ENCODE measurements at regions not wholly inside any gene's neighbourhood (a gene's known extent, or its start where the extent isn't known, plus 50 kb on each side); places are given as distances from the start of the nearest gene placed in this dataset.

DNA sequence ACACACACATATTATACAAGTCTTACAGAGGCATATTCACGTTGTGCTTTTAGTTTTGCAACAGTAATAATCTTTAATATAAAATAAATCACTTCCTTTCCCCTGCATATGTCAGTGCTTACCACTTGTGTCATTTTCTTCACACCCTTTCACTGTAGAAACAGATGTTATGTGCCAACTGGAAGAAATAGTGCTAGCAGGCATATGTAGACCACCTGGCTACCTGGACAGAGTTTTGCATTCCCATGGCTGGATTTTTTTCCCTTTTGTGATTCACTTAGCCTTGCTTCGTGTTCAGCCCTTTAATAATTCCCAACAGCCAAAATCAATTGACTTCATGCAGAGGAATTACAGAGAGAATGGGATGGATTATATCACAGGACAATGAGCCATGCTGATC lies 399.1 kb upstream of the SPRY2 start:
- 0% methylated on average over 2 of the region's 2 CpGs for WGBS (ENCODE audit: missing lambda C conversion rate)
- Histone ChIP-seq H3K4me2 (no peak overlapping the region), H3K4me1 (no peaks in the 10 kb centered on the region), H3K27ac (no peak overlapping the region), H3K9me3 (no peaks in the 10 kb centered on the region), H3K4me3 (no peak overlapping the region)
- CTCF ChIA-PET: no interaction called here
- TF ChIP-seq HEYL (CRISPR knock-in tag; IDR thresholded peaks at IDR 0.05) (no peak), JUN (IDR thresholded peaks at IDR 0.05) (no peak)
- POLR2A ChIA-PET: no interaction called here
- ATAC-seq: no peak
- FAIRE-seq: no peak
- no peak for DNase-seq (ENCODE audit: low read depth in 1 of 2, low spot score in 1 of 2)

DNA sequence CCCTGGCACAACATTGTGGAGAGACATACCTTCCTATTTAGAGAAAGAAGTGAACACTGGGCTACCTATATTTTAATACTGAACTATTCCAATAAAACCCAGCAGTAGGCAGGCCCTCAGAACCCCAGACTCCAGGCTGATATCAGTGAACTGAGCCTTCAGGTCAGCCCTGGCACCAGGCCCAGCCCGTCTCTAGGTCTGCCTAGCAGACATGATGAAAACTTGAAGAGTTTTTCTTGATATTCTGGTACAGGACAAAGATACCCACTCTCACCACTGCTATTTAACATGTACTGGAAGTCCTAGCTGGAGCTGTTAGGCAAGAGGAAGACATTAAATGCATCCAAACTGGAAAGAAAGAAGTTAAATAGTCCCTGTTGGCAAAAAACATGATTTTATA lies 396.6 kb upstream of the SPRY2 start:
- no peaks in the 10 kb centered on the region for H3K4me1 ChIP-seq
- WGBS (ENCODE audit: missing lambda C conversion rate): no CpG with 5 or more reads among the region's 1 CpG
- ChIA-PET CTCF (no interaction called here), POLR2A (no interaction called here)
- no peak for TF ChIP-seq NR3C1 (IDR thresholded peaks at IDR 0.05)
- TF ChIP-seq NFE2L2 (conservative IDR thresholded peaks at IDR 0.05; ENCODE audit: low read length): no peak
- TF ChIP-seq ESRRA (IDR thresholded peaks at IDR 0.05; ENCODE audit: borderline replicate concordance, low read length): no peak
- TF ChIP-seq, protein P1, sequence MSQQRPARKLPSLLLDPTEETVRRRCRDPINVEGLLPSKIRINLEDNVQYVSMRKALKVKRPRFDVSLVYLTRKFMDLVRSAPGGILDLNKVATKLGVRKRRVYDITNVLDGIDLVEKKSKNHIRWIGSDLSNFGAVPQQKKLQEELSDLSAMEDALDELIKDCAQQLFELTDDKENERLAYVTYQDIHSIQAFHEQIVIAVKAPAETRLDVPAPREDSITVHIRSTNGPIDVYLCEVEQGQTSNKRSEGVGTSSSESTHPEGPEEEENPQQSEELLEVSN (IDR thresholded peaks at IDR 0.05; ENCODE audit: borderline replicate concordance, low read depth): no peak
- H3K27ac ChIP-seq: no peak overlapping the region
- H3K4me3 ChIP-seq: no peak overlapping the region
- H3K4me2 ChIP-seq: no peak overlapping the region
- H3K9me3 ChIP-seq: no peaks in the 10 kb centered on the region
- no peak for FAIRE-seq
- no peak for ATAC-seq
- no peak for DNase-seq (ENCODE audit: low read depth in 1 of 2, low spot score in 1 of 2)

DNA sequence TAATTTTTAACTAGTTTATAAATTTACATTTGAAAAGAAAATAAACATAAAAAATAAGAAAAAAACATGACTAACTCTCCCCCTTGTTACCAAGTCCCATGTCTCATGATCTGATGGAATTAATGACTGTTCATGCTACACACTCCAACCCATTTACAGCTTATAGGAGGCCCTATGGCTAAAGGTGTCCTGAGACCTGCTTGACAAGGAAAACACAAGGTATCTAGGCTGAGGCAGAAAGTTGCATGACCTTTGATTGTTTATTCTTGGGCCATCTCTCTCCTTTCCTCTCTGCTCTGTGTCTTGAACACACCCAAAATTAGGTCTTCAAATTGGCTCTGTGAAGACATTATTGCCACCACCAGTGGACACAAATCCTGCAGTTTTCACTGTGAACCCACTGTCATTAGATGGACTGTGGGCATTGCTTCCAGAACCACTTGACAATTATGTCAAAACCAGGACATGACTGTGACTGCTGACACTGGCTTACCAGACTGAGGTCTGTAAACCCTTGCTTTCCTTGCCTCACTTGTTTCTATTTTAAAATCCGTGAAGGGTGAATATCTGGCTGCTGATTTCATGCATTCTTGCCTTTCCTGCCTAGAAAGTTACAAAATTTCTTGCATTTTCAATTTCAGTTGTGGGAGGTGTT lies 386.5 kb upstream of the SPRY2 start:
- H3K9me3 ChIP-seq: no peaks in the 10 kb centered on the region
- no peak for ATAC-seq
- no peak for DNase-seq (ENCODE audit: low read depth in 1 of 2, low spot score in 1 of 2)
- TF ChIP-seq RNF2 (IDR thresholded peaks at IDR 0.05; ENCODE audit: borderline replicate concordance, low read depth) (no peak), TP53 (CRISPR knock-in tag; IDR thresholded peaks at IDR 0.05) (no peak), HDAC2 (IDR thresholded peaks at IDR 0.05) (no peak), RCOR1 (IDR thresholded peaks at IDR 0.05; ENCODE audit: low read depth, low read length) (no peak), EP300 (IDR thresholded peaks at IDR 0.05) (no peak), SMC3 (IDR thresholded peaks at IDR 0.05) (no peak), EHF (CRISPR knock-in tag; IDR thresholded peaks at IDR 0.05) (no peak), CBX8 (IDR thresholded peaks at IDR 0.05) (no peak), JUN (IDR thresholded peaks at IDR 0.05) (no peak)
- TF ChIP-seq, protein P2, sequence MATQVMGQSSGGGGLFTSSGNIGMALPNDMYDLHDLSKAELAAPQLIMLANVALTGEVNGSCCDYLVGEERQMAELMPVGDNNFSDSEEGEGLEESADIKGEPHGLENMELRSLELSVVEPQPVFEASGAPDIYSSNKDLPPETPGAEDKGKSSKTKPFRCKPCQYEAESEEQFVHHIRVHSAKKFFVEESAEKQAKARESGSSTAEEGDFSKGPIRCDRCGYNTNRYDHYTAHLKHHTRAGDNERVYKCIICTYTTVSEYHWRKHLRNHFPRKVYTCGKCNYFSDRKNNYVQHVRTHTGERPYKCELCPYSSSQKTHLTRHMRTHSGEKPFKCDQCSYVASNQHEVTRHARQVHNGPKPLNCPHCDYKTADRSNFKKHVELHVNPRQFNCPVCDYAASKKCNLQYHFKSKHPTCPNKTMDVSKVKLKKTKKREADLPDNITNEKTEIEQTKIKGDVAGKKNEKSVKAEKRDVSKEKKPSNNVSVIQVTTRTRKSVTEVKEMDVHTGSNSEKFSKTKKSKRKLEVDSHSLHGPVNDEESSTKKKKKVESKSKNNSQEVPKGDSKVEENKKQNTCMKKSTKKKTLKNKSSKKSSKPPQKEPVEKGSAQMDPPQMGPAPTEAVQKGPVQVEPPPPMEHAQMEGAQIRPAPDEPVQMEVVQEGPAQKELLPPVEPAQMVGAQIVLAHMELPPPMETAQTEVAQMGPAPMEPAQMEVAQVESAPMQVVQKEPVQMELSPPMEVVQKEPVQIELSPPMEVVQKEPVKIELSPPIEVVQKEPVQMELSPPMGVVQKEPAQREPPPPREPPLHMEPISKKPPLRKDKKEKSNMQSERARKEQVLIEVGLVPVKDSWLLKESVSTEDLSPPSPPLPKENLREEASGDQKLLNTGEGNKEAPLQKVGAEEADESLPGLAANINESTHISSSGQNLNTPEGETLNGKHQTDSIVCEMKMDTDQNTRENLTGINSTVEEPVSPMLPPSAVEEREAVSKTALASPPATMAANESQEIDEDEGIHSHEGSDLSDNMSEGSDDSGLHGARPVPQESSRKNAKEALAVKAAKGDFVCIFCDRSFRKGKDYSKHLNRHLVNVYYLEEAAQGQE (IDR thresholded peaks at IDR 0.05): no peak
- TF ChIP-seq, protein P1 (IDR thresholded peaks at IDR 0.05; ENCODE audit: borderline replicate concordance, low read depth): no peak
- H3K27ac ChIP-seq: no peak overlapping the region
- no peak overlapping the region for H3K4me2 ChIP-seq
- WGBS (ENCODE audit: missing lambda C conversion rate): 8% methylated on average over 1 of the region's 1 CpG
- no peaks in the 10 kb centered on the region for H3K4me1 ChIP-seq
- CTCF ChIA-PET: no interaction called here
- FAIRE-seq: no peak
- no peak overlapping the region for H3K4me3 ChIP-seq
- POLR2A ChIA-PET: no interaction called here

DNA sequence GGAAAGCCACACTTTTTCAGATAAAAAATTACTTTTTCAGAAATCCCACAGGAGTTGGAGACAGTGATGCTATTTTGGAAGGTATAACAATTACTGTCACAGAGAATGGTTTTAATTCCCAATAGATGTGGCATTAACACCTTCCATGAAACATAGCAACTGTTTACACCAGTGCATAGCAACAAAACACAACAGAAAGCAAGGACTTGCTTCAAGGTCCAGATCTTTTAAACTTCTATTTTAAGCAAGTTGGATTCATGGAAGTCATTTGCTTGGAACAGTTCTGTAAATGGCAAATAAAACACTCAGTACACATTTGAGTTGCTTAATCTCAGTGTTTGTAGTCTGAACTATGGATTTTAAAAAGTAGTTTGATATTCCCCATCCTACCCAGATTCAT lies 385.9 kb upstream of the SPRY2 start:
- Histone ChIP-seq H3K27ac (no peak overlapping the region), H3K4me3 (no peak overlapping the region), H3K4me2 (no peak overlapping the region), H3K4me1 (no peaks in the 10 kb centered on the region), H3K9me3 (no peaks in the 10 kb centered on the region)
- POLR2A ChIA-PET: no interaction called here
- no peak for DNase-seq (ENCODE audit: low read depth in 1 of 2, low spot score in 1 of 2)
- CTCF ChIA-PET: no interaction called here
- no peak for ATAC-seq
- TF ChIP-seq HOXB5 (CRISPR knock-in tag; IDR thresholded peaks at IDR 0.05) (no peak), MAFK (IDR thresholded peaks at IDR 0.05; ENCODE audit: partially characterized antibody) (no peak), EHF (CRISPR knock-in tag; IDR thresholded peaks at IDR 0.05) (no peak), HDAC2 (IDR thresholded peaks at IDR 0.05) (no peak), RNF2 (IDR thresholded peaks at IDR 0.05; ENCODE audit: borderline replicate concordance, low read depth) (no peak), KDM1A (IDR thresholded peaks at IDR 0.05; ENCODE audit: low read depth) (no peak), RCOR1 (IDR thresholded peaks at IDR 0.05; ENCODE audit: low read depth, low read length) (no peak), HOXA7 (CRISPR knock-in tag; IDR thresholded peaks at IDR 0.05) (no peak), RARB (CRISPR knock-in tag; IDR thresholded peaks at IDR 0.05) (no peak), GATA3 (IDR thresholded peaks at IDR 0.05; ENCODE audit: borderline replicate concordance) (no peak), POLR2A (IDR thresholded peaks at IDR 0.05; ENCODE audit: low read length) (no peak), FOSL2 (IDR thresholded peaks at IDR 0.05) (no peak), FOSL2 (CRISPR knock-in tag; IDR thresholded peaks at IDR 0.05) (no peak)
- TF ChIP-seq, protein P3, sequence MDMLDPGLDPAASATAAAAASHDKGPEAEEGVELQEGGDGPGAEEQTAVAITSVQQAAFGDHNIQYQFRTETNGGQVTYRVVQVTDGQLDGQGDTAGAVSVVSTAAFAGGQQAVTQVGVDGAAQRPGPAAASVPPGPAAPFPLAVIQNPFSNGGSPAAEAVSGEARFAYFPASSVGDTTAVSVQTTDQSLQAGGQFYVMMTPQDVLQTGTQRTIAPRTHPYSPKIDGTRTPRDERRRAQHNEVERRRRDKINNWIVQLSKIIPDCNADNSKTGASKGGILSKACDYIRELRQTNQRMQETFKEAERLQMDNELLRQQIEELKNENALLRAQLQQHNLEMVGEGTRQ (IDR thresholded peaks at IDR 0.05): no peak
- TF ChIP-seq, protein P4, sequence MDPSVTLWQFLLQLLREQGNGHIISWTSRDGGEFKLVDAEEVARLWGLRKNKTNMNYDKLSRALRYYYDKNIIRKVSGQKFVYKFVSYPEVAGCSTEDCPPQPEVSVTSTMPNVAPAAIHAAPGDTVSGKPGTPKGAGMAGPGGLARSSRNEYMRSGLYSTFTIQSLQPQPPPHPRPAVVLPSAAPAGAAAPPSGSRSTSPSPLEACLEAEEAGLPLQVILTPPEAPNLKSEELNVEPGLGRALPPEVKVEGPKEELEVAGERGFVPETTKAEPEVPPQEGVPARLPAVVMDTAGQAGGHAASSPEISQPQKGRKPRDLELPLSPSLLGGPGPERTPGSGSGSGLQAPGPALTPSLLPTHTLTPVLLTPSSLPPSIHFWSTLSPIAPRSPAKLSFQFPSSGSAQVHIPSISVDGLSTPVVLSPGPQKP (IDR thresholded peaks at IDR 0.05; ENCODE audit: low read depth, low read length): no peak
- FAIRE-seq: no peak

Measured in A549 (cell line).